Ectodermal cell (in vitro differentiated cells): ENCODE measurements at regions not wholly inside any gene's neighbourhood (a gene's known extent, or its start where the extent isn't known, plus 50 kb on each side); places are given as distances from the start of the nearest gene placed in this dataset.
"Not testable (repeated sequence)": the region's sequence is repeated elsewhere in the genome, so short reads cannot be mapped to it uniquely, and the experiment has no call there.

Source experiments
- H3K27ac ChIP-seq: 2 replicates; pipeline ENCODE4 v1.7.0; 2013; ENCODE audit warnings: mild to moderate bottlenecking, low read depth, low read length; ENCODE audit not compliant: insufficient read depth, poor library complexity, severe bottlenecking
- H3K27me3 ChIP-seq: 2 replicates; pipeline ENCODE4 v1.7.0; 2013; ENCODE audit warnings: mild to moderate bottlenecking, low read length; ENCODE audit not compliant: insufficient read depth, control insufficient read depth, poor library complexity, severe bottlenecking
- H3K36me3 ChIP-seq: one replicate; pipeline ENCODE4 v1.7.0; 2013; ENCODE audit warnings: low read length; ENCODE audit not compliant: control insufficient read depth, insufficient read depth
- H3K4me1 ChIP-seq: one replicate; pipeline ENCODE4 v1.7.0; 2013; ENCODE audit warnings: low read length; ENCODE audit not compliant: control insufficient read depth, insufficient read depth
- H3K4me3 ChIP-seq: 2 replicates; pipeline ENCODE4 v1.7.0; 2013; ENCODE audit warnings: low read depth, low read length, control low read depth; ENCODE audit not compliant: insufficient read depth
- H3K9me3 ChIP-seq: 2 replicates; pipeline ENCODE4 v1.7.0; 2013; ENCODE audit warnings: mild to moderate bottlenecking, low read length, moderate library complexity; ENCODE audit not compliant: control insufficient read depth
- WGBS, 2 experiments: methylation state at CpG; one replicate each; pipeline ENCODE4 v1.1.7; 2013; ENCODE audit warnings: missing lambda C conversion rate in 2 of 2; 5-methylcytosine and 5-hydroxymethylcytosine counted together

DNA sequence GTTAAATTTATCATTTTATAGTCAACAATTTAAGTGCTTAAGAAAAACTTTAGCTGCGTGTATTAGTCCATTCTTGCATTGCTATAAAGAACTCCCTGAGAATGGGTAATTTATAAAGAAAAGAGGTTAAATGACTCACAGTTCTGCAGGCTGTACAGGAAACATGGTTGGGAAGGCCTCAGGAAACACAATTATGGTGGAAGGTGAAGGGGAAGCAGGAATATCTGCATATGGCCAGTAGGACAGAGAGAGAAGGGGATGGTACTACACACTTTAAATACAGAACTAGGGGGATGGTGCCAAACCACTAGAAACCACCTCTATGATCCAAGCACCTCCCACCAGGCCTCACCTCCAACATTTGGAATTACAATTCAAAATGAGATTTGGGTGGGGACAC lies 295.5 kb upstream of the PLGLB1 start:
- not testable (repeated sequence) for H3K27me3 ChIP-seq, H3K9me3 ChIP-seq, H3K4me1 ChIP-seq, H3K4me3 ChIP-seq, H3K27ac ChIP-seq, H3K36me3 ChIP-seq
- no CpG with 5 or more reads among the region's 1 CpG for WGBS, 2 experiments

DNA sequence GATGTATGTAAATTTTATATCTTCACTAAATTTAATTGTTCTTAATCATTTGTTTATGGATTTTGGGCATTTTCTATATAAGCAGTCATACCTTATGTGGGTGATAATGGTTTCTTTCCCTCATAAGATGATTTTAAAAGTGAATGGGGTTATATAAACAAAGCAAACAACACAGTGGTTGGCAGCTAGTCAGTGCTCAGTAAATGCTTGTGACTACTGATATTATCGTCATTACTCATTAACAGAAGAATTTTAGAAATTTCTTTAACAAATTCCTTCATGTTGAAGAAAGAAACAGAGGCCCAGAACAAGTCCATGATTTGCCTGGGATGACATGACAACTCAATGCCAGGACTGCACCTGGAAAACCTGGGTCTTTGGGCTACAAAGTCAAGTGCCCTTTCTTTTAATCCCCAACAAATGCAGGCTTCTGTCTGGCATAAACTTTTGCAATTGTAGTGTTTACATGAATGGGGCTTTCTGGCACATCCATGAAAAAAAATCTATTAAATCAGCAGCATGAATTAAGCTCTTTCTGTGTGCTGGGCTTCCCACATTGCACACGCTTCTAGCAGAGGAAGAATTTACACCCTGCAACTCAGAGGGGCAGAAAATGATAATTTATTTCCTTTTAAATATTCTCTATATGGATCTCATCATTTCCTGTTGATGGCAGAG lies 297.3 kb upstream of the PLGLB1 start:
- H3K9me3 ChIP-seq, H3K4me3 ChIP-seq, H3K36me3 ChIP-seq, H3K27me3 ChIP-seq, H3K27ac ChIP-seq, H3K4me1 ChIP-seq: not testable (repeated sequence)
- WGBS, 2 experiments, result no CpG with 5 or more reads among the region's 2 CpGs

DNA sequence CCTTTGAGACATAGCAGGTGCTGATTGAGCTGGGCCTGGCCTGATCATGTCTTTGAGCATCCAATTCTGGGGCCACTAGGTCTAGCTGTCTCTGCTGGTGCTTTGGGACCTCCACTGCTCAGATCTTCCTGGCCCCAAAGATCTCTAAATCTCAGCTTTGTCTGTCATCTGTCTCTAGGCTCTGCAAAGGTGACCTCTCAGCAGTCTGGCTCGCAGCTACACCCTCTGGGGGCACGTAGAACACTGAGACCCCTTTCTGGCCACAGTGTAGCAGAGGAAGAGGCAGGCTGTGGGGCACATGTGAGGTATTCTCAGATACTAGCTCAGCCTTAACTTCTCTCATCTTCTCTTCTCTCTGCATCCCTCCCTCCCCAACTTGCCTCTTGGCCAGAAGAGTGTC lies 298.1 kb upstream of the PLGLB1 start:
- not testable (repeated sequence) for H3K4me1 ChIP-seq, H3K36me3 ChIP-seq, H3K27ac ChIP-seq, H3K4me3 ChIP-seq, H3K9me3 ChIP-seq, H3K27me3 ChIP-seq
- WGBS, 2 experiments, result 80 to 97% methylated on average over 1 to 2 of the region's 2 CpGs

DNA sequence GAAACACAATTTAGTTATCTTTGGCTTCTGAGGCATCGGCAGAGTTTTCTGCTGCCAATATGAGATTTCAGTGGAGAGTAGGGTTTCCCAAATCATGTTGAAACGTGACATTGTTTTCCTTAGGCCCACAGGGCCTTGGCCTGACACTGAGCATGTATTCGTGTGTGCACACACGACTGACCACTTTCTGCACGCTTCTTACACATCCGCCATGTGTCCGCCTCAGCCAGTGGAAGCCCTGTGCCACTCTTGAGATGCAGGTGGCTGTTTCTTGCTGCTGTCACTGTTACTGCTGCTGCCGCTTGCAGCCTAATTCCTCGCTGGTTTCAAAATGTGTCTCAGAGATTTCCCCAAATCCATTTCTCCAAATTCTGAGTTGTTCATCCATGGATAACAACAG lies 299.6 kb upstream of the PLGLB1 start:
- not testable (repeated sequence) for H3K36me3 ChIP-seq, H3K27me3 ChIP-seq, H3K4me3 ChIP-seq, H3K9me3 ChIP-seq, H3K27ac ChIP-seq, H3K4me1 ChIP-seq
- WGBS, 2 experiments, result 85 to 88% methylated on average over 6 of the region's 9 CpGs

DNA sequence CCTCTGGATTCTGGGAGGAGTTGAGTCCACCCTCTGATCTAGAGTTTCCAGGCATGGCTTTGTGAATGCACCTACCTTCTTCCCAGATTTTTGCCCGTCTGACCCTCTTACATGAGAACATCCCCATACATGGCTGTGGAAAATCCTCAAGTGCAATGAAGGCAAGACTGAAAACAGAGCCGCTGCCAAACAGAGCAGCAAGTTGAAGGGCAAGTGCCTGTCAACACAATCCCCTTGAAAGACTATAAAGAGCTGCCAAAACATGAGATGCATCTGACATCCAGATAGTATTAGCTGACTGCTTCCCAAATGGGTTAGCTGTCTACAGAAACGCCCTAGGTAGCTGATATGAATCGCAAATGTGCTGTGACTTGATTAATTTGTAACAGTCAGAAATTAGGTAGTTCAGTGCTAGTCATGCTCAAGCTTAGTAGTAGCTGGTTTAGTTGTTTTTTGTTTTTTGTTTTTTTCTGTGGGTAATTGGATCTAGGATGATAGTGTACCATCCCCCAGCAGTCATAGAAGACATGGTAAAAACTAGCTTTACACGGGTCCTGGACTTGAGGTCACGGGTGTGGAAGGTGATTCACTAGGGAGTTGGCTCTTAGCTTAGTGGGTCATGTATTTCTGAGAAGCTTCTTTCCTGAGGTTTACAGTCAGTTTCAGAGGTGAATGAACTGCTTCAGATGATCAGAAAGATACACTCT lies 302.8 kb upstream of the PLGLB1 start:
- 100% methylated on average over 1 of the region's 6 CpGs; no CpG with 5 or more reads in 1 of the 2 experiments for WGBS, 2 experiments
- not testable (repeated sequence) for H3K36me3 ChIP-seq, H3K4me3 ChIP-seq, H3K27ac ChIP-seq, H3K4me1 ChIP-seq, H3K9me3 ChIP-seq, H3K27me3 ChIP-seq

DNA sequence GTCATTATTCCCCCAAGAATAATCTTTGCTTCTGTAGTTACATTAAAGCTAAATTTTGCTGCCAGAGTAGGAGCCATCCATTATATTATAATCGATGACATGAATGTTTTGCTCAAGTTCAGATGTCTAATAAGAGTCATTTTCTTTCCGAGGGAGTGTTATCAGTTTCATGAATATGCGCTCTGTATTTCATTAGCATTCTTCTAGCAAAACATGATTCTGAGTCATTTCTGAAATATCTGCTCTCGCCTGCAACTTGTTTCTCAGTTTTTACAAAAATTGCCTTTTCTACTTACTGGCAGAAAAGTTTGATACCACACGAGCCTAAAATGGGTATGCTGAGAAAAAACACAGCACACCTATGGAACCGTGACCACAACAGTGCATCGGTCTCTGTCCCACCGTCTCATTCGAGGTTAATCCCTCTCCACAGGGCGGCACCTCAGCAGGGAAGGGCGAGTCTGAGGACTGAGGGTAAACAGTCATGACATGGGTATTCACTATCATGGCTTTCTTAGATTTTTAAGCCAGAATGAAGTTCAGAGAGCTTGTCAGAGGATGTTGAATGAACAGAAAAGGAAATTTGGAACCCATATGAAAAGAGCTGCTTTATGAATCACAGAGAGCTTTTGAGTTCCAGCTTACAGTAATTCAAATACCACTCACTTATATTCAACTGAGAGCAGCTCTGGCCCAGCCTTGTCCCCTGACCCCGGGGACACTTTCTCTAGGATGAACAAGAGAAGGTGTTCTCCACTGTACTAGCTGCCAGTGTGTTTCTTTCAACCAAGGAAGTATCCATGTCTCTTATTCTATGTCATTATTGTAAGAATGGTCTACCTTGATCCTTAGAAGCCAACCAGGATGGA lies 303.6 kb upstream of the PLGLB1 start:
- not testable (repeated sequence) for H3K9me3 ChIP-seq, H3K27me3 ChIP-seq, H3K4me3 ChIP-seq, H3K27ac ChIP-seq, H3K36me3 ChIP-seq, H3K4me1 ChIP-seq
- WGBS, 2 experiments, result 86% methylated on average over 1 of the region's 12 CpGs; no CpG with 5 or more reads in 1 of the 2 experiments

DNA sequence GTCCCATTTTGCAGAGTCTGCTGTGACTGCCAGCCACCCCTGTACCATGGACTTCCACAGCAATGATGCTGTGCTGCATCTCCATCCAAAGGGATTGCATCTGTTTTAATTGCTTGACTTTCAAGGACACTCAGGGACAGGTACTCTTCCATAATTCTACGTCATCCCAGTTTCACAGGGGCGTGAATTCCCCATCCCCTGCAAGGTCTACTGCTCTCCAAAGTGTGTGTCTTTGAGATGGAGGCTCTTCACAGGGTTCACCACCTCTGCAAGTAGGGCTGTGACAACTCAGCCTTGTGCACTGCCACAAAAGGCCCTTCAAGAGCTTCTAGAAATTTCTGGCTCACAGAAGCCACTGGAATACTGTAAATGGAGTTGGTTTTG lies 304.3 kb upstream of the PLGLB1 start:
- not testable (repeated sequence) for H3K27ac ChIP-seq, H3K4me1 ChIP-seq, H3K36me3 ChIP-seq, H3K9me3 ChIP-seq, H3K4me3 ChIP-seq, H3K27me3 ChIP-seq
- 88% methylated on average over 2 of the region's 2 CpGs; no CpG with 5 or more reads in 1 of the 2 experiments for WGBS, 2 experiments

DNA sequence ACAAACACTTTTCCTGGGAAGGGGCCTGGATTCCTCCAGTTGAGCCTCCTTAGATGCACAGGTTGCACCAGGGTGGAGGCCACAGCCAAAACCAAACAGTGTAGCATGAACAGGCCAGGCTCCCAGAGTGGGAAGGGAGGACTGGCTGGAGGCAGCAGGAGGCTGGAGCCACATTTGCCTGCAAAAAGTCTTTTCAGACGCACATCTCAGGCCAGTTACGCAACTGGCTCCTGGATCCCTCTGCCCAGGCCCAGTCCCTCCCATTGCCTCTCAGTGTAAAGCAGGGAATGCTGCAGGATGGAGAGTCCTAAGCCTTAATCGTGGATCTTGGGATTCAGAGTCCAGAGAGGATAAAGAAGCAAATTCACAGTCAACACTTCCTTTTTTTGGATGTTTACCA lies 305.1 kb upstream of the PLGLB1 start:
- H3K27ac ChIP-seq, H3K4me1 ChIP-seq, H3K9me3 ChIP-seq, H3K36me3 ChIP-seq, H3K4me3 ChIP-seq, H3K27me3 ChIP-seq: not testable (repeated sequence)
- WGBS, 2 experiments, result no CpG with 5 or more reads among the region's 3 CpGs

DNA sequence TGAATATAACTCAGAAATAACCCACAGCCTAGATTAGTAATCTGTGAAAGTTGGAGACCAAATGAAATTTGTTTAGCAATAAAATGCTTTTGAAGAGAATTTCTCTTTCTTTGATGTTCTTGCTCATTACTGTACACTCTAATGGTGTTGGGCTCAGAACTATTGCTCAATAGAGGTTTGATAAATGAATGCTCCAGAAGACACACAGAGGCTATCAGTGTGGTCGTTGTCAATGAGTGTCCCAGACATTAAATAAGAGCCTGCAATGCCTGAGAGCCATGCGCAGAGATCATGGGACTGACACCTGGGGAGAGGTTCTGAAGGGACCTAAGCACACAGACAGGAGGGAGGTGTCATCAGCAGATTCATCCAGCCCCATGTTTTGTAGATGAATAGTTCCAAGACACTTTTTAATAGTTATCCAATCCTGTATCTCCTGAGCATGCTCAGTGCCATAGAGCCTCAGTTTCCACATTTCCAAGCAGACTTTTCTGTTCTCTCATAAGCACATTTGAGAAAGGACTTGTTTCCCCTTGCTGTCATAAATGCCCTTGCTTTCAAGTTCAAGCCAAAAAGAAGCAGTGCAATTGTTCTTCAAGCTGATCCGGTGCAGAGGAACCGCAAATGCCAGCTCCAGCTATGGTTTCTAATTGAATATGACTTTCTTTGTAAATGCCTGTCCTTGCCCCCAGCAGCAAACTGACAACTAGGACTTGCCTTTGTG lies 306.2 kb upstream of the PLGLB1 start:
- WGBS, 2 experiments, result no CpG with 5 or more reads among the region's 4 CpGs
- not testable (repeated sequence) for H3K27me3 ChIP-seq, H3K4me3 ChIP-seq

DNA sequence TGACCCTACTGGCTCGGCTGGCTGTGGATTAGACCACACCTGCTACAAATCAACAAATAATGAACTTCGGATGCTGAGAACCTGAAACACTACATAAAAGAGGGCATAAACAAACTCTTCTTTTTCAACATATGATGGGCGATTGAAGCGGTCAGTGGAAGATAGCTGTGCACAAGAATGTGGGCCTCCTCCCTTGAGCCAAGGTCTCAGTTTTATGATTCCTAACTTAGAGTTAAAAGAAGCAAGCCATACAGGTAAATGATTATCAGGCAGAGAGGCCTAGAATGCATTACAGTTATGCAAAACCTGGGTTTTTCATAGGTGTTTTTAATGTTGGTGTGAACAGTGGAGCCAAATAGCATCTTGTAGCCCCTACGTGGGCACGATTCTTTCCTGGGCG lies 307.9 kb upstream of the PLGLB1 start:
- H3K36me3 ChIP-seq, H3K4me3 ChIP-seq, H3K4me1 ChIP-seq, H3K9me3 ChIP-seq, H3K27me3 ChIP-seq, H3K27ac ChIP-seq: not testable (repeated sequence)
- 93 to 95% methylated on average over 5 of the region's 7 CpGs for WGBS, 2 experiments

More for the DNA sequence above, 306.2 kb upstream of the PLGLB1 start:
- not testable (repeated sequence) for H3K4me1 ChIP-seq, H3K27ac ChIP-seq, H3K9me3 ChIP-seq, H3K36me3 ChIP-seq
